ENCODE measurements at regions not wholly inside any gene's neighbourhood (a gene's known extent, or its start where the extent isn't known, plus 50 kb on each side); places are given as distances from the start of the nearest gene placed in this dataset.
"Not testable (repeated sequence)": the region's sequence is repeated elsewhere in the genome, so short reads cannot be mapped to it uniquely, and the experiment has no call there.

GRCh38 chr17:53628011-53628410 is 194.7 kb upstream of the KIF2B start:
- no peak for DNase-seq (ENCODE audit: low spot score)
- Histone ChIP-seq H3K27ac (no peak overlapping the region), H3K4me3 (no peak overlapping the region)
- no peak for TF ChIP-seq CTCF (IDR thresholded peaks at IDR 0.05)

GRCh38 chr17:53627511-53627910 is 195.2 kb upstream of the KIF2B start:
- DNase-seq (ENCODE audit: low spot score): no peak
- no peak for TF ChIP-seq CTCF (IDR thresholded peaks at IDR 0.05)
- H3K4me3 ChIP-seq: no peak overlapping the region
- H3K27ac ChIP-seq: no peak overlapping the region

- no peak overlapping the region for H3K4me3 ChIP-seq
- no peak overlapping the region for H3K27ac ChIP-seq
- TF ChIP-seq CTCF (IDR thresholded peaks at IDR 0.05): no peak
- no peak for DNase-seq (ENCODE audit: low spot score)
Measured at GRCh38 chr17:53626286-53626685, 196.4 kb upstream of the KIF2B start.

DNA sequence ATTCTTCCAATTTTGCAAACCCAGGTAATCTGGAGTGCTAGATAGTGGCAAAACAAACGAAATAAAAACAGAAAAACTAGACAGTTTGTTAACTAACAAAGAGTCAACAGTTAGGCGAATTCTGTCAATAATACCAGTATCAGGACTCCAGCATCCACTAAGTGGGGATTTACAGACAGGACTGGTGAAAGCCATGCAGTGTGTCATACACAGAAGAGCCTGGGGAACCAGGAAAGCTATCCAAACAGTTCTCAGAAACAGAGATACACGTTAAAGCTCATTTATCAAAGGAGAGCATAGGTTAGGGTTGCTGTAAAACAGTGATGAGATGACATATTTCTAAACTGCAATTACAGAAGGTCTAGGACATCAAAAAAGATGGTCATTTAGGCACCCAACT is 203.7 kb upstream of the KIF2B start:
- Histone ChIP-seq H3K4me3 (no peak overlapping the region), H3K27ac (no peak overlapping the region)
- DNase-seq (ENCODE audit: low spot score): no peak
- TF ChIP-seq CTCF (IDR thresholded peaks at IDR 0.05): no peak

DNA sequence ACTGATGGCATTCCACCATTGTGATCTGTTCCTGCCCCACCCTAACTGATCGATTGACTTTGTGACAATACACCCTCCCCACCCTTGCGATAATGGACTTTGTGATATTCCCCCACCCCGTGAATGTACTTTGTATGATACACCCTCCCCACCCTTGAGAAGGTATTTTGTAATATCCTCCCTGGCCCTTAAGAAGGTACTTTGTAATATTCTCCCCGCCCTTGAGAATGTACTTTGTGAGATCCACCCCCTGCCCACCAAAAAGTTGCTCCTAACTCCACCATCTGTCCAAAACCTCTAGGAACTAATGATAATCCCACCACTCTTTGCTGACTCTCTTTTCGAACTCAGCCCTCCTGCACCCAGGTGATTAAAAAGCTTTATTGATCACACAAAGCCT is 214.5 kb upstream of the KIF2B start:
- not testable (repeated sequence) for DNase-seq (ENCODE audit: low spot score); H3K27ac ChIP-seq; H3K4me3 ChIP-seq

DNA sequence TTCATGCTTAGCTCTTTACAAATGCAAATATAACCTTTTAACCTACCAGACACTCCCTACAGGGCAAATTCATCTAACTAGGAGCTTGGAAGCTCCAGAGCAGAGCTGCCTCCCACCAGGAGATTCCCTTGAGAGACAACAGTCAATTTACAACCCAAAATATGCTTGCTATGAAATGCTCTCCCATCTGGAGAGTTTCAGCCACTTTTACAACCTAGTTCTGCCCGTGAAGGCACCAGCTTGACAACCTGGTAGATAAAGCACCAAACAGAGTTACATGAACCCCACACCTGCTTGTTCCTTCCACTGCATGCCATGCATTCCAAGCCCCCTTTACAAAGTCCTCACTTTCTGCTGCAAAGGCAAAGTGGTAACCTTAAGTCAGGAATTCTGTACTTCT is 215.3 kb upstream of the KIF2B start:
- DNase-seq (ENCODE audit: low spot score): no peak
- TF ChIP-seq CTCF (IDR thresholded peaks at IDR 0.05): no peak
- Histone ChIP-seq H3K27ac (no peak overlapping the region), H3K4me3 (no peak overlapping the region)

- Histone ChIP-seq H3K27ac (no peak overlapping the region), H3K4me3 (no peak overlapping the region)
- no peak for DNase-seq (ENCODE audit: low spot score)
- TF ChIP-seq CTCF (IDR thresholded peaks at IDR 0.05): no peak
Measured at GRCh38 chr17:53588317-53588716, 234.4 kb upstream of the KIF2B start.

GRCh38 chr17:53574038-53574437 is 248.7 kb upstream of the KIF2B start:
- H3K27ac ChIP-seq: no peak overlapping the region
- TF ChIP-seq CTCF (IDR thresholded peaks at IDR 0.05): no peak
- no peak overlapping the region for H3K4me3 ChIP-seq
- DNase-seq (ENCODE audit: low spot score): no peak
